Suprapubic skin (tissue), 4 donors: ENCODE measurements at regions not wholly inside any gene's neighbourhood (a gene's known extent, or its start where the extent isn't known, plus 50 kb on each side); places are given as distances from the start of the nearest gene placed in this dataset.
A peak's percentile ranks its signal among the peaks of the same experiment; 100 is the strongest.

Source experiments
- DNase-seq, 2 donors: peaks; one replicate each; pipeline ENCODE4 v3.0.0-alpha.2; 2019; ENCODE audit warnings: low spot score in 2 of 2
- H3K27ac ChIP-seq: fragments of 200-600 bp; sonication (generic); one replicate; pipeline ENCODE4 v1.5.1; 2019
- H3K27me3 ChIP-seq: fragments of 200-600 bp; sonication (generic); one replicate; pipeline ENCODE4 v1.5.1; 2019
- H3K36me3 ChIP-seq: fragments of 200-600 bp; sonication (generic); one replicate; pipeline ENCODE4 v1.5.1; 2019
- H3K4me1 ChIP-seq: fragments of 200-600 bp; sonication (generic); one replicate; pipeline ENCODE4 v1.5.1; 2019
- H3K4me3 ChIP-seq: fragments of 200-600 bp; sonication (generic); one replicate; pipeline ENCODE4 v1.5.1; 2019; ENCODE audit warnings: mild to moderate bottlenecking
- H3K9me3 ChIP-seq: fragments of 200-600 bp; sonication (generic); one replicate; pipeline ENCODE4 v1.5.1; 2019
- EP300 ChIP-seq: sonication (generic); formaldehyde crosslinking; IDR thresholded peaks from one replicate; pipeline ENCODE4 v1.6.1; 2017; ENCODE audit warnings: antibody characterized with exemption
- POLR2A ChIP-seq, 2 donors: fragments of 450-650 bp; IDR thresholded peaks; one replicate each; pipeline ENCODE4 v1.6.1; 2017; ENCODE audit warnings: antibody characterized with exemption in 2 of 2, mild to moderate bottlenecking in 2 of 2, moderate library complexity in 2 of 2
- POLR2AphosphoS5 ChIP-seq, 3 donors: sonication (generic); formaldehyde crosslinking; IDR thresholded peaks; one replicate each; pipeline ENCODE4 v1.6.1; 2017; ENCODE audit warnings: antibody characterized with exemption in 3 of 3
- WGBS: methylation state at CpG from one replicate; pipeline ENCODE4 v1.1.5; 2018; 5-methylcytosine and 5-hydroxymethylcytosine counted together
- TF ChIP-seq, protein P1 (sequence below), 2 donors: fragments of 200-600 bp in 1 of 2; fragments of 450-650 bp in 1 of 2; sonication (generic) in 1 of 2; IDR thresholded peaks; one replicate each; pipeline ENCODE4 v1.5.1; 2016 to 2019; ENCODE audit warnings: antibody characterized with exemption in 2 of 2, mild to moderate bottlenecking in 1 of 2, moderate library complexity in 1 of 2

DNA sequence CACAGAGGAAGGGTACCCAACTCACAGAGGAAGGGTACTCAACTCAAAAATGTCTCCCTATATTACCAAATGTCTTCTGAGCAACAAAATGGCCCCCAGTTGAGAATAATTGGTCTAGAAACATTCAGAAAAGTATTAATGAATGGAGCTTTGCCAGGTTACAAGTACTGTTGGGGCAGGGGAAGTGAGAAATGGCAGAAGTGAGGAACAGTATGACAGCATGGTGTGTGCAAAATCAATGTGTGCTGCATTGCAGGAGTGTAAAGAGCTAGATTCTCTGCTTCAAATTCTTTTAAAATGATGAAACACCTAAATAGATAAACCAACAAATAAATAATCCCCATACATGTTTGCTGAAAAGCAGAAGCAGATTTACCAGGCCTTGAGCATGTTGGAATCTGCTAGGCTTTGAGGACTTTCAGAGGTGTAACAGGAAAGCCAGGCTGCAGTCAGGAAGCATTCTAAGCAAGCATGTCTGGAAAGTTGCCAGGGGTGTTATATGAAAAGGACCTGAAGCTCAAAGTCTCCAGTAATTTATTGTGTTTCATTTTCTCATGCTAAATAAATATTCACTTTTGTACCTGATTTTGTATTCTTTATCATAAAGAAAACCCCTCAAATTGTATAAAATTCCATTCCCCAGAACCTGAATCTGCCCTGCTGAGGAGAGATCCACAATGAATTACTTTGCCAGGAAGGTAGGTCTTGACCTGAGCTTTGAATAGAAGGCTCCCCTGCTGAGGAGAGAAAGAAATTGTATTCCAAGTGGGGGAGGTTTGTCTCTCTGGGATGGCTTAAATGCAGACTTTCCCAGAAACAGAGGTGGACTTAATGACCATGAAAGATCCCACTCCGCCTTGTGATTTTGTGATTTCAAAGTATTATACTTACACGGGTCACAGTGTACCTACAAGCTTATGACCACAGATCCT is 265.0 kb upstream of the MARCKS start:
- Histone ChIP-seq H3K4me3 (no peak overlapping the region), H3K27me3 (no peaks in the 10 kb centered on the region), H3K4me1 (peaks cover 15% of the 10 kb centered on the region), H3K36me3 (no peaks in the 10 kb centered on the region), H3K9me3 (no peaks in the 10 kb centered on the region), H3K27ac (no peak overlapping the region)
- no peak for TF ChIP-seq POLR2AphosphoS5 (IDR thresholded peaks at IDR 0.05)
- no peak for TF ChIP-seq POLR2A (IDR thresholded peaks at IDR 0.05)
- TF ChIP-seq, protein P1, sequence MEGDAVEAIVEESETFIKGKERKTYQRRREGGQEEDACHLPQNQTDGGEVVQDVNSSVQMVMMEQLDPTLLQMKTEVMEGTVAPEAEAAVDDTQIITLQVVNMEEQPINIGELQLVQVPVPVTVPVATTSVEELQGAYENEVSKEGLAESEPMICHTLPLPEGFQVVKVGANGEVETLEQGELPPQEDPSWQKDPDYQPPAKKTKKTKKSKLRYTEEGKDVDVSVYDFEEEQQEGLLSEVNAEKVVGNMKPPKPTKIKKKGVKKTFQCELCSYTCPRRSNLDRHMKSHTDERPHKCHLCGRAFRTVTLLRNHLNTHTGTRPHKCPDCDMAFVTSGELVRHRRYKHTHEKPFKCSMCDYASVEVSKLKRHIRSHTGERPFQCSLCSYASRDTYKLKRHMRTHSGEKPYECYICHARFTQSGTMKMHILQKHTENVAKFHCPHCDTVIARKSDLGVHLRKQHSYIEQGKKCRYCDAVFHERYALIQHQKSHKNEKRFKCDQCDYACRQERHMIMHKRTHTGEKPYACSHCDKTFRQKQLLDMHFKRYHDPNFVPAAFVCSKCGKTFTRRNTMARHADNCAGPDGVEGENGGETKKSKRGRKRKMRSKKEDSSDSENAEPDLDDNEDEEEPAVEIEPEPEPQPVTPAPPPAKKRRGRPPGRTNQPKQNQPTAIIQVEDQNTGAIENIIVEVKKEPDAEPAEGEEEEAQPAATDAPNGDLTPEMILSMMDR (IDR thresholded peaks at IDR 0.05), result no peak
- TF ChIP-seq EP300, result no peak
- 83% methylated on average over 2 of the region's 2 CpGs for WGBS
- no peak for DNase-seq

GRCh38 chr6:113594726-113595125 is 262.4 kb upstream of the MARCKS start:
- H3K4me3 ChIP-seq, result no peak overlapping the region

DNA sequence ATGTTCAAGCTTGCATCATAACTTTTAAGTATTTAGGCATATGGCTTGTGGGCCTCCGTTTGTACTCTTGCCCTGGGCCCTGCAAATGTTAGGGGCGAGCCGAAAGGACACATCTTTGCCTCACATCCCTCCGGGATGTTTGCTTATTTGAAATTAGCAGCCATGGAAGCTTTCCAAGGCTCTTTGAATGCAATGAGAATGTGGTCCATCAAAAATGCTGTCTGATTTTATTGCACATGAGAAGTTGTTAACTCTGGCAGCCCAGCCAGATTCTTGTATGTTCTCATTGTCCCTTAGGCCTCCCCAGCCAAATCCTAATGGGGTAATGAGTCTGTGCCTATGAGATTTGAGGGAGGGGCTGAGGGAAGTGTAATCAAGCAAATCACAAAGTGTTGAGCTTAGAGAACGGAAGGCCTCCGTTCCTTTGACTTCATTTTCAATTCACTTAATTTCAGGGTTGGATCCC is 261.2 kb upstream of the MARCKS start:
- H3K36me3 ChIP-seq, result no peaks in the 10 kb centered on the region
- H3K4me3 ChIP-seq, result no peak overlapping the region
- DNase-seq, result no peak
- H3K9me3 ChIP-seq, result no peaks in the 10 kb centered on the region
- TF ChIP-seq POLR2AphosphoS5 (IDR thresholded peaks at IDR 0.05) (no peak), POLR2A (IDR thresholded peaks at IDR 0.05) (no peak), EP300 (no peak)
- TF ChIP-seq, protein P1 (IDR thresholded peaks at IDR 0.05), result no peak
- H3K4me1 ChIP-seq, result peaks cover 15% of the 10 kb centered on the region
- no peaks in the 10 kb centered on the region for H3K27me3 ChIP-seq
- WGBS, result 43% methylated on average over 6 of the region's 6 CpGs
- H3K27ac ChIP-seq, result peak overlapping the region; percentile 49

More at GRCh38 chr6:113594726-113595125, 262.4 kb upstream of the MARCKS start:
- H3K4me1 ChIP-seq, result peaks cover 15% of the 10 kb centered on the region
- H3K27ac ChIP-seq, result no peak overlapping the region
- H3K9me3 ChIP-seq, result no peaks in the 10 kb centered on the region
- no peaks in the 10 kb centered on the region for H3K36me3 ChIP-seq
- DNase-seq, result no peak
- TF ChIP-seq EP300 (no peak), POLR2A (IDR thresholded peaks at IDR 0.05) (no peak), POLR2AphosphoS5 (IDR thresholded peaks at IDR 0.05) (no peak)
- TF ChIP-seq, protein P1 (IDR thresholded peaks at IDR 0.05), result no peak
- 100% methylated on average over 1 of the region's 1 CpG for WGBS
- no peaks in the 10 kb centered on the region for H3K27me3 ChIP-seq

DNA sequence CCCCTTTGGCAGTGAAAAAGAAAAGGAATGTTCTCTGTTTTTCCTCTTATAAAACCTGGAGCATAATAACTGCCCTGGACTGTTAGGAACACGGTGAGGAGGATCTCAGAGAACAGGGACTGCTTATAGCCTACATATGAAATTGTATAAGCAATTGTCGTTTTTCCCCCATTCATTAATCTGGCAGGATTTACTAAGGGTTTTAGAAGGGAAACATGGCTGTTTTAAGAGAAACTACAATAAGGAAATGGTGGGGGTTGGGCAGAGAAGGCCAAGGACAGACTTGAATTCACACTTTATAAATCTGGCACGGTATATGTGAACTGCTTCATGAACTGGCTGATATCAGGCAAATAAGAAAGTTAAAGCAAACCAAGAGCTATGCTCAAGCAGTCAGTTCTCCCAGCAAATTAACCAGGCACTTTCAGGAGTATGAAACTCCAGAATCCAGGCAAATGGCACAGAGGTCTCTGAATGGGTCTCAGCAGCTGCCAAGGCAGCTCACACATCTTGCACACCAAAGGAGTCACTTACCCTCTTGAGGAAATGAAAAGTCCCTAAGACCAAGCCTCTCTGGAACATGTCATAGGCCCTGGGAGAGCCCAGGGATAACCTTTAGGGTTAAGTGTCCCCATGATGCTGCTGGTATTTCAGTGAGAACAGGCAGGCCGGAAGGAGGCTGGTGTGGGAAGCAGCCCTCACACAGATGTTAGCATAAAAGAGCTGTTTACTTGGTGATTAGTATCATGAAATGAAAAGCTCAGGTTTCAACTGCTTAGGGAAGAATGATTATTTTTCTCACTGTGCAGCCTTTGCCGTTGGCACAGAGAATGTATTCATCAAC is 260.5 kb upstream of the MARCKS start:
- Histone ChIP-seq H3K4me3 (no peak overlapping the region), H3K27ac (peak overlapping the region; percentile 49), H3K27me3 (no peaks in the 10 kb centered on the region), H3K9me3 (no peaks in the 10 kb centered on the region), H3K36me3 (no peaks in the 10 kb centered on the region), H3K4me1 (peaks cover 15% of the 10 kb centered on the region)
- TF ChIP-seq POLR2A (IDR thresholded peaks at IDR 0.05) (no peak), EP300 (no peak), POLR2AphosphoS5 (IDR thresholded peaks at IDR 0.05) (no peak)
- TF ChIP-seq, protein P1 (IDR thresholded peaks at IDR 0.05), result no peak
- no peak for DNase-seq
- WGBS, result 50% methylated on average over 5 of the region's 5 CpGs

- no peak for TF ChIP-seq POLR2AphosphoS5 (IDR thresholded peaks at IDR 0.05)
- TF ChIP-seq POLR2A (IDR thresholded peaks at IDR 0.05), result no peak
- TF ChIP-seq EP300, result no peak
- TF ChIP-seq, protein P1 (IDR thresholded peaks at IDR 0.05), result no peak
- Histone ChIP-seq H3K4me3 (no peak overlapping the region), H3K27me3 (no peaks in the 10 kb centered on the region), H3K27ac (peak overlapping the region; percentile 49), H3K4me1 (peaks cover 11% of the 10 kb centered on the region), H3K9me3 (no peaks in the 10 kb centered on the region), H3K36me3 (no peaks in the 10 kb centered on the region)
- 17% methylated on average over 1 of the region's 1 CpG for WGBS
- no peak for DNase-seq
Observed at GRCh38 chr6:113597231-113597583, 259.9 kb upstream of the MARCKS start.
